HepG2 (cell line): ENCODE measurements at regions not wholly inside any gene's neighbourhood (a gene's known extent, or its start where the extent isn't known, plus 50 kb on each side); places are given as distances from the start of the nearest gene placed in this dataset.

Source experiments
- ATAC-seq: fragments of 200-7000 bp; cut with Tn5 transposase; 3 replicates; pipeline ENCODE4 v1.9.1; 2020; ENCODE audit warnings: mild to moderate bottlenecking, moderate library complexity
- BruUV-seq: library from RNA; stranded (reverse); fragments of 400-500 nt; replicated peaks from 2 replicates; lab custom pipeline; 2021; lab: Mats Ljungman, UMichigan
- CTCF ChIA-PET: fragments of 300-600 bp; formaldehyde crosslinking; extraction: SDS; loops from one replicate; lab custom pipeline; 2021; ENCODE audit warnings: low total read pairs, inconsistent platforms, low intra/inter-chr PET ratio; lab: Yijun Ruan, JAX
- POLR2A ChIA-PET: fragments of 350-600 bp; sonication (Branson Sonifier 250); formaldehyde crosslinking; loops from one replicate; lab custom pipeline; 2020; ENCODE audit warnings: antibody characterized with exemption, inconsistent platforms; lab: Yijun Ruan, JAX
- DNase-seq: peaks from one replicate; pipeline ENCODE4 v3.0.0-alpha.2; 2015; ENCODE audit warnings: low spot score
- FAIRE-seq: peaks from 3 replicates; lab custom pipeline; 2011; peaks lifted over from hg19 to GRCh38; lab: Jason Lieb, UNC
- H2AFZ ChIP-seq: one replicate; pipeline ENCODE4 v1.6.1; 2011; ENCODE audit warnings: low read length, inconsistent platforms
- H3K27ac ChIP-seq: fragments of 300-600 bp; 3 replicates; pipeline ENCODE4 v1.8.0; 2011; ENCODE audit warnings: mixed run types, mild to moderate bottlenecking, mixed read lengths, low read length, inconsistent platforms; ENCODE audit not compliant: insufficient read depth; ENCODE audit errors: extremely low read length
- H3K27me3 ChIP-seq, 2 experiments: fragments of 200-600 bp in 1 of 2; 2 replicates in 1 of 2; 3 replicates in 1 of 2; pipeline versions ENCODE4 v1.6.0 to v1.8.0; 2011; ENCODE audit warnings: low read length in 2 of 2, mild to moderate bottlenecking in 2 of 2, moderate library complexity in 2 of 2, inconsistent platforms in 1 of 2; ENCODE audit not compliant: insufficient read depth in 2 of 2, control insufficient read depth in 1 of 2
- H3K36me3 ChIP-seq, 2 experiments: fragments of 200-600 bp in 1 of 2; replicated peaks in 1 of 2; 2 replicates in 1 of 2; 3 replicates in 1 of 2; pipeline versions ENCODE4 v1.5.1 to v1.8.0; 2011; ENCODE audit warnings: low read length in 2 of 2, inconsistent platforms in 1 of 2; ENCODE audit not compliant: insufficient read depth in 2 of 2, control insufficient read depth in 1 of 2
- H3K4me1 ChIP-seq: 2 replicates; pipeline ENCODE4 v1.5.1; 2012; ENCODE audit warnings: low read length, inconsistent platforms; ENCODE audit not compliant: insufficient read depth
- H3K4me2 ChIP-seq: 2 replicates; pipeline ENCODE4 v1.6.0; 2011; ENCODE audit warnings: low read depth, low read length, inconsistent platforms
- H3K4me3 ChIP-seq, 3 experiments: fragments of 200-600 bp in 1 of 3; sonication (generic), shearing (Covaris generic) in 1 of 3; replicated peaks in 1 of 3; 2 replicates each; pipeline ENCODE4 v1.5.1; 2011 to 2016; ENCODE audit warnings: low read length in 3 of 3, inconsistent platforms in 2 of 3, low read depth in 2 of 3, mild to moderate bottlenecking in 2 of 3, control low read depth in 1 of 3, mixed read lengths in 1 of 3; ENCODE audit not compliant: insufficient read depth in 1 of 3
- H3K79me2 ChIP-seq: one replicate; pipeline ENCODE4 v1.6.1; 2011; ENCODE audit warnings: low read length, inconsistent platforms; ENCODE audit not compliant: insufficient read depth
- H3K9ac ChIP-seq: 2 replicates; pipeline ENCODE4 v1.6.0; 2011; ENCODE audit warnings: mild to moderate bottlenecking, low read depth, low read length, inconsistent platforms; ENCODE audit not compliant: insufficient read depth
- H3K9me3 ChIP-seq: 2 replicates; pipeline ENCODE4 v1.5.1; 2012; ENCODE audit warnings: mild to moderate bottlenecking, low read length
- H4K20me1 ChIP-seq: 2 replicates; pipeline ENCODE4 v1.6.0; 2011; ENCODE audit warnings: inconsistent platforms, mild to moderate bottlenecking, low read length, moderate library complexity; ENCODE audit not compliant: insufficient read depth
- CCAR2 ChIP-seq: fragments of 200-400 bp; formaldehyde crosslinking; optimal IDR thresholded peaks from 2 replicates; pipeline ENCODE3; 2018; ENCODE audit warnings: low read depth, mild to moderate bottlenecking, low read length, moderate library complexity
- KDM4B ChIP-seq: sonication (generic); formaldehyde crosslinking; IDR thresholded peaks from 2 replicates; pipeline ENCODE4 v1.4.0; 2020; ENCODE audit warnings: missing genetic modification reagents
- PAX8 ChIP-seq: sonication (generic); formaldehyde crosslinking; IDR thresholded peaks from 2 replicates; pipeline ENCODE4 v1.8.0; 2022; ENCODE audit warnings: mild to moderate bottlenecking, missing genetic modification reagents, borderline replicate concordance
- PPARG ChIP-seq: conservative IDR thresholded peaks from 2 replicates; pipeline ENCODE4 v1.6.1; 2016; ENCODE audit warnings: missing biosample characterization, missing genetic modification reagents
- RBM22 ChIP-seq: fragments of 200-400 bp; formaldehyde crosslinking; optimal IDR thresholded peaks from 2 replicates; pipeline ENCODE3; 2017; ENCODE audit warnings: mild to moderate bottlenecking, low read length, moderate library complexity
- RXRA ChIP-seq: sonication (generic); formaldehyde crosslinking; IDR thresholded peaks from 2 replicates; pipeline ENCODE4 v1.5.1; 2020; ENCODE audit warnings: missing genetic modification reagents
- SOX13 ChIP-seq, 3 experiments: fragments of 450-650 bp in 1 of 3; sonication (generic) in 1 of 3; formaldehyde crosslinking in 1 of 3; IDR thresholded peaks in 2 of 3; conservative IDR thresholded peaks in 1 of 3; 2 replicates each; pipeline versions ENCODE4 v1.5.0 to v1.6.1; 2016 to 2020; ENCODE audit warnings: antibody characterized with exemption in 1 of 3, mild to moderate bottlenecking in 1 of 3, missing compliant biosample characterization in 1 of 3, missing genetic modification reagents in 1 of 3, moderate library complexity in 1 of 3
- ZBTB20 ChIP-seq: sonication (generic); formaldehyde crosslinking; IDR thresholded peaks from 2 replicates; pipeline ENCODE4 v1.8.1; 2023; ENCODE audit warnings: missing genetic modification reagents, low read depth, mild to moderate bottlenecking, borderline replicate concordance
- ZNF143 ChIP-seq: sonication (generic); formaldehyde crosslinking; IDR thresholded peaks from 2 replicates; pipeline ENCODE4 v1.4.0; 2020; ENCODE audit warnings: missing genetic modification reagents
- ZNF563 ChIP-seq: sonication (generic); formaldehyde crosslinking; IDR thresholded peaks from 2 replicates; pipeline ENCODE4 v1.8.0; 2022; ENCODE audit warnings: mild to moderate bottlenecking, moderate library complexity, missing genetic modification reagents
- ZNF800 ChIP-seq: sonication (generic); formaldehyde crosslinking; IDR thresholded peaks from 2 replicates; pipeline ENCODE4 v1.4.0; 2020; ENCODE audit warnings: missing genetic modification reagents
- WGBS: methylation state at CpG from one replicate; pipeline ENCODE4 v1.1.6; 2017; ENCODE audit warnings: low lambda C conversion rate; 5-methylcytosine and 5-hydroxymethylcytosine counted together
- in situ Hi-C: cut with HindIII; loops from 2 replicates; pipeline ENCODE4 v1.10.0; 2017; ENCODE audit warnings: low pct_unique_long_range_greater_than_20kb; ENCODE audit not compliant: extremely low pct_ligation_motif_present
- intact Hi-C: fragments of 100-400 bp; cut with micrococcal nuclease; formaldehyde crosslinking; loops from one replicate; pipeline ENCODE4 v1.10.0; 2022; ENCODE audit not compliant: unreplicated experiment
- TF ChIP-seq, protein P1 (sequence below): sonication (generic); formaldehyde crosslinking; IDR thresholded peaks from 2 replicates; pipeline ENCODE4 v1.5.0; 2020; ENCODE audit warnings: missing genetic modification reagents
- TF ChIP-seq, protein P2 (sequence below): IDR thresholded peaks from 2 replicates; pipeline ENCODE4 v1.6.1; 2016

DNA sequence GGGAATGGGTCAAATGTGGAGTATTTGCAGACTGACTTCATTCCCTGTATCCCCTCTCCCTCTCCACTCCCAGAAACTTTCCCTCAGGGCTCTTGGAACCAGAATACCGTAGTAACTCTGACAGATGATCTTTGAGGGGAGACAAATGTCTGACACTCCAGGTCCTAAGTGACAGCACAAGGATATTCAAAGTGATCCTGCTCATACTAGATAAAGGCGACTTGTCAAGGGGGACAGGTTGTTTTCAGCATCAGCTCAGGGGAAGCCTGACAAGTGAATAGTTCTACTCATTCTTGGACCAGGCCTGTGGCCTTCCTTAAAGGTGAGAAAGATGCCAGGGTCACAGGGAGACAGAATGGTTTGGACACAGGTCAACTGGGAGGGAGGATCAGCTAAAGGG lies 92.8 kb downstream of the NXPE2 start (continued):
- TF ChIP-seq, protein P1, sequence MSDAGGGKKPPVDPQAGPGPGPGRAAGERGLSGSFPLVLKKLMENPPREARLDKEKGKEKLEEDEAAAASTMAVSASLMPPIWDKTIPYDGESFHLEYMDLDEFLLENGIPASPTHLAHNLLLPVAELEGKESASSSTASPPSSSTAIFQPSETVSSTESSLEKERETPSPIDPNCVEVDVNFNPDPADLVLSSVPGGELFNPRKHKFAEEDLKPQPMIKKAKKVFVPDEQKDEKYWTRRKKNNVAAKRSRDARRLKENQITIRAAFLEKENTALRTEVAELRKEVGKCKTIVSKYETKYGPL (CRISPR knock-in tag): no peak
- TF ChIP-seq, protein P2, sequence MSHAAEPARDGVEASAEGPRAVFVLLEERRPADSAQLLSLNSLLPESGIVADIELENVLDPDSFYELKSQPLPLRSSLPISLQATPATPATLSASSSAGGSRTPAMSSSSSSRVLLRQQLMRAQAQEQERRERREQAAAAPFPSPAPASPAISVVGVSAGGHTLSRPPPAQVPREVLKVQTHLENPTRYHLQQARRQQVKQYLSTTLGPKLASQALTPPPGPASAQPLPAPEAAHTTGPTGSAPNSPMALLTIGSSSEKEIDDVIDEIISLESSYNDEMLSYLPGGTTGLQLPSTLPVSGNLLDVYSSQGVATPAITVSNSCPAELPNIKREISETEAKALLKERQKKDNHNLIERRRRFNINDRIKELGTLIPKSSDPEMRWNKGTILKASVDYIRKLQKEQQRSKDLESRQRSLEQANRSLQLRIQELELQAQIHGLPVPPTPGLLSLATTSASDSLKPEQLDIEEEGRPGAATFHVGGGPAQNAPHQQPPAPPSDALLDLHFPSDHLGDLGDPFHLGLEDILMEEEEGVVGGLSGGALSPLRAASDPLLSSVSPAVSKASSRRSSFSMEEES (CRISPR knock-in tag): no peak
- no peak for TF ChIP-seq PPARG
- no peak for TF ChIP-seq SOX13 (IDR thresholded peaks at IDR 0.05)
- TF ChIP-seq SOX13 (CRISPR knock-in tag; conservative IDR thresholded peaks at IDR 0.05 in 1 of 2, IDR thresholded peaks at IDR 0.05 in 1 of 2): no peak
- TF ChIP-seq PAX8 (CRISPR knock-in tag): no peak
- TF ChIP-seq ZNF800 (CRISPR knock-in tag): no peak
- TF ChIP-seq, all 625 proteins: peak for 0

DNA sequence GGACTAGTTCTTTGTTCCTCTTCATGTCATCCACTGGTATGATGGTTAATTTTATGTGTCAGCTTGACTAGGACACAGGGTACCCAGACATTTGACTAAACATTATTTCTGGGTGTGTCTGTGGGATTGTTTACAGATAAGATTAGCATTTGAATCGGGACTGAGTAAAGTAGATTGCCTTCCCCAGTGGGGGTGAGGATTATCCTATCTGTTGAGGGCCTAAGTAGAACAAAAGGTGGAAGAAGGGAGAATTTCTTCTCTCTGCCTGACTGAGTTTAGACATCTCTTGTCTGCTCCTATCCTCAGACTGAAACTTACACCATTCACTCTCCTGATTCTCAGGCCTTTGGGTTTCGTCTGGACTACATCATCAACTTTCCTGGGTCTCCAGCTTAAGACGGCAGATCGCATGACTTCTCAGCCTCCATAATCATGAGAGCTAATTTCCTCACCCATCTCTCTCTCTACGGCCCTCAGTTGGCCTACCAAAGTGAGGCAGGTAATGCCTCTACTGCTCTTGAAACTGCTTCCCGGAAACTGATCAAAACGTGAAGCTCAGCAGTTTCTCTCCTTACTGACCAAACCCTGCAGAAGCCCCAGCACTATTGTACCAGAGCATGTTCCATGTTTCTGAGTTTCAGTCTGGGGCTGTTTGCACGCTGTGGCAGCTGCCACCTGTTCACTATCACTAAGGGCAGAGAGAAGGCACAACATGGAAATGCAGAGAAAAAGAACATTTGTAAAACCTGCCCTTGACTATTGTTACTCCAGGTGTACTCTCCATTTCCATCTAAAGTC lies 95.4 kb downstream of the NXPE2 start:
- Histone ChIP-seq H3K4me2 (no peak overlapping the region), H4K20me1 (no peaks in the 10 kb centered on the region), H3K79me2 (no peaks in the 10 kb centered on the region), H3K27ac (no peak overlapping the region), H3K27me3 (peaks cover 2 to 11% of the 10 kb centered on the region in 2 experiments; a peak in 3 of 5 replicates)
- intact Hi-C loops (loop anchor here (2.0 to 10.0 kb wide), 2 partner anchors 331 to 1503 kb away; no protein-coding TSS in a partner anchor), in situ Hi-C loops (loop anchor here (10.0 kb wide), 2 partner anchors 561 to 901 kb away; no protein-coding TSS in a partner anchor)
- 25% methylated on average over 8 of the region's 8 CpGs for WGBS
- FAIRE-seq: no peak
- no peak for DNase-seq
- CTCF ChIA-PET: interaction anchor here (1.7 kb wide), 1 partner anchor 1503 kb away, joined by 4 read pairs; no protein-coding TSS in a partner anchor
- TF ChIP-seq ZNF563 (CRISPR knock-in tag) (no peak), KDM4B (CRISPR knock-in tag) (no peak), ZNF143 (CRISPR knock-in tag) (no peak), RBM22 (no peak), CCAR2 (no peak), ZBTB20 (CRISPR knock-in tag) (no peak), RXRA (CRISPR knock-in tag) (no peak)
- TF ChIP-seq, all 625 proteins: peak for 0
- Histone ChIP-seq H3K4me3 (no peak overlapping the region), H2AFZ (no peak overlapping the region), H3K9ac (no peak overlapping the region), H3K4me1 (no peaks in the 10 kb centered on the region), H3K36me3 (no peaks in the 10 kb centered on the region), H3K9me3 (no peaks in the 10 kb centered on the region)
- BruUV-seq: no TSS peak
- POLR2A ChIA-PET: no interaction called here
- ATAC-seq: no peak
